H1 (cell line): ENCODE measurements at regions not wholly inside any gene's neighbourhood (a gene's known extent, or its start where the extent isn't known, plus 50 kb on each side); places are given as distances from the start of the nearest gene placed in this dataset.

ENCODE experiments used
- CTCF ChIA-PET: fragments of 300-600 bp; sonication (Branson Sonifier 250); formaldehyde crosslinking; loops from one replicate; lab custom pipeline; 2021; ENCODE audit not compliant: partially characterized antibody; lab: Charles Lee
- POLR2A ChIA-PET: fragments of 300-600 bp; sonication (Branson Sonifier 250); formaldehyde crosslinking; loops from one replicate; lab custom pipeline; 2021; ENCODE audit warnings: inconsistent platforms; ENCODE audit not compliant: partially characterized antibody; lab: Charles Lee
- DNase-seq, 2 experiments: peaks; one replicate each; pipeline versions ENCODE4 v3.0.0 to v3.0.0-alpha.2; 2010 to 2022; ENCODE audit warnings: low spot score in 2 of 2, low read depth in 1 of 2, mixed read lengths in 1 of 2
- FAIRE-seq: peaks from 2 replicates; lab custom pipeline; 2011; peaks lifted over from hg19 to GRCh38; lab: Jason Lieb, UNC
- H2AFZ ChIP-seq: 2 replicates; pipeline ENCODE4 v1.8.1; 2012; ENCODE audit warnings: low read length, inconsistent platforms
- H2AK5ac ChIP-seq: 2 replicates; pipeline ENCODE4 v1.6.1; 2013; ENCODE audit warnings: low read depth, low read length
- H2BK120ac ChIP-seq: replicated peaks from 2 replicates; pipeline ENCODE3; 2013; ENCODE audit warnings: low read depth, low read length, inconsistent platforms
- H2BK12ac ChIP-seq: 2 replicates; pipeline ENCODE4 v1.6.1; 2013; ENCODE audit warnings: low read depth, low read length
- H2BK15ac ChIP-seq: 2 replicates; pipeline ENCODE4 v1.6.1; 2013; ENCODE audit warnings: low read length
- H2BK20ac ChIP-seq: 2 replicates; pipeline ENCODE4 v1.6.1; 2013; ENCODE audit warnings: low read length
- H2BK5ac ChIP-seq: 2 replicates; pipeline ENCODE4 v1.6.1; 2013; ENCODE audit warnings: low read depth, low read length
- H3K14ac ChIP-seq: 2 replicates; pipeline ENCODE4 v1.6.1; 2013; ENCODE audit warnings: inconsistent platforms; ENCODE audit not compliant: insufficient read length
- H3K18ac ChIP-seq: 2 replicates; pipeline ENCODE4 v1.6.1; 2013; ENCODE audit warnings: low read length; ENCODE audit errors: extremely low read depth
- H3K23ac ChIP-seq: 2 replicates; pipeline ENCODE4 v1.6.1; 2013; ENCODE audit warnings: inconsistent platforms; ENCODE audit not compliant: insufficient read length
- H3K23me2 ChIP-seq: 2 replicates; pipeline ENCODE4 v1.6.1; 2013; ENCODE audit warnings: low read depth, low read length
- H3K27ac ChIP-seq: 2 replicates; pipeline ENCODE4 v1.6.1; 2011; ENCODE audit warnings: low read depth, low read length, inconsistent platforms
- H3K27me3 ChIP-seq, 4 experiments: replicated peaks in 1 of 4; 1 replicate in 1 of 4; 2 replicates in 3 of 4; pipeline versions ENCODE4 v1.6.1 to v1.8.1; 2011 to 2013; ENCODE audit warnings: low read length in 3 of 4, mild to moderate bottlenecking in 3 of 4, inconsistent platforms in 2 of 4, mixed read lengths in 2 of 4, moderate library complexity in 1 of 4; ENCODE audit not compliant: control insufficient read depth in 3 of 4, insufficient read depth in 3 of 4; ENCODE audit errors: extremely low read depth in 1 of 4
- H3K36me3 ChIP-seq, 4 experiments: 2 replicates each; pipeline versions ENCODE4 v1.6.1 to v1.8.1; 2011 to 2013; ENCODE audit warnings: mild to moderate bottlenecking in 4 of 4, low read length in 3 of 4, moderate library complexity in 2 of 4, control low read depth in 1 of 4, inconsistent platforms in 1 of 4; ENCODE audit not compliant: insufficient read depth in 4 of 4, control insufficient read depth in 2 of 4
- H3K4ac ChIP-seq: replicated peaks from 2 replicates; pipeline ENCODE3; 2013; ENCODE audit warnings: low read length, low read depth, mixed read lengths, inconsistent platforms; ENCODE audit not compliant: insufficient read length
- H3K4me1 ChIP-seq, 4 experiments: replicated peaks in 1 of 4; 1 replicate in 1 of 4; 2 replicates in 3 of 4; pipeline versions ENCODE4 v1.6.1 to v1.8.1; 2011 to 2013; ENCODE audit warnings: low read length in 3 of 4, inconsistent platforms in 2 of 4, mixed read lengths in 1 of 4; ENCODE audit not compliant: insufficient read depth in 4 of 4, control insufficient read depth in 3 of 4
- H3K4me2 ChIP-seq, 2 experiments: 2 replicates each; pipeline versions ENCODE4 v1.6.1 to v1.8.1; 2011 to 2013; ENCODE audit warnings: low read depth in 2 of 2, low read length in 2 of 2, control low read depth in 1 of 2, inconsistent platforms in 1 of 2, mild to moderate bottlenecking in 1 of 2; ENCODE audit not compliant: insufficient read depth in 1 of 2
- H3K4me3 ChIP-seq, 4 experiments: fragments of 200-600, 300-600 bp in 1 of 4; sonication (generic), shearing (Covaris generic), sonication (Bioruptor Twin) in 1 of 4; 2 replicates each; pipeline versions ENCODE4 v1.5.1 to v1.8.1; 2011 to 2016; ENCODE audit warnings: low read length in 4 of 4, low read depth in 3 of 4, control low read depth in 2 of 4, inconsistent platforms in 2 of 4, mild to moderate bottlenecking in 2 of 4, mixed read lengths in 1 of 4, moderate library complexity in 1 of 4; ENCODE audit not compliant: insufficient read depth in 2 of 4; ENCODE audit errors: extremely low read depth in 1 of 4
- H3K56ac ChIP-seq: replicated peaks from 2 replicates; pipeline ENCODE3; 2013; ENCODE audit warnings: low read depth, mild to moderate bottlenecking, mixed read lengths, low read length, inconsistent platforms; ENCODE audit not compliant: insufficient read length
- H3K79me1 ChIP-seq: 2 replicates; pipeline ENCODE4 v1.6.1; 2013; ENCODE audit warnings: low read depth, low read length, control low read depth
- H3K79me2 ChIP-seq, 2 experiments: 2 replicates each; pipeline versions ENCODE4 v1.6.1 to v1.8.1; 2012 to 2013; ENCODE audit warnings: low read length in 2 of 2, mild to moderate bottlenecking in 2 of 2, inconsistent platforms in 1 of 2; ENCODE audit not compliant: insufficient read depth in 2 of 2, control insufficient read depth in 1 of 2
- H3K9ac ChIP-seq, 4 experiments: replicated peaks in 1 of 4; 1 replicate in 1 of 4; 2 replicates in 3 of 4; pipeline versions ENCODE4 v1.6.1 to v1.8.1; 2011 to 2013; ENCODE audit warnings: low read depth in 3 of 4, low read length in 3 of 4, control low read depth in 2 of 4, mild to moderate bottlenecking in 2 of 4, moderate library complexity in 2 of 4, inconsistent platforms in 1 of 4; ENCODE audit errors: extremely low read depth in 1 of 4
- H3K9me3 ChIP-seq, 2 experiments: 2 replicates each; pipeline versions ENCODE4 v1.6.1 to v1.8.1; 2012 to 2013; ENCODE audit warnings: mild to moderate bottlenecking in 2 of 2, moderate library complexity in 2 of 2, control low read depth in 1 of 2, inconsistent platforms in 1 of 2, low read depth in 1 of 2, low read length in 1 of 2, mixed read lengths in 1 of 2; ENCODE audit not compliant: insufficient read depth in 2 of 2
- H4K20me1 ChIP-seq, 2 experiments: replicated peaks in 1 of 2; 2 replicates each; pipeline versions ENCODE3 to v1.8.1; 2011 to 2013; ENCODE audit warnings: inconsistent platforms in 2 of 2, low read length in 2 of 2, mild to moderate bottlenecking in 1 of 2; ENCODE audit not compliant: insufficient read depth in 2 of 2, control insufficient read depth in 1 of 2
- H4K5ac ChIP-seq: 2 replicates; pipeline ENCODE4 v1.6.1; 2013; ENCODE audit warnings: low read length, low read depth, mixed read lengths, inconsistent platforms; ENCODE audit not compliant: insufficient read length
- H4K8ac ChIP-seq: 2 replicates; pipeline ENCODE4 v1.8.0; 2013; ENCODE audit warnings: mild to moderate bottlenecking, moderate library complexity, low read length, inconsistent platforms; ENCODE audit not compliant: insufficient read depth; ENCODE audit errors: extremely low read depth
- H4K91ac ChIP-seq: replicated peaks from 2 replicates; pipeline ENCODE3; 2013; ENCODE audit warnings: low read length, mixed read lengths, inconsistent platforms; ENCODE audit not compliant: insufficient read length
- ATF2 ChIP-seq: IDR thresholded peaks from 2 replicates; pipeline ENCODE4 v1.6.1; 2012; ENCODE audit warnings: low read length, inconsistent platforms
- CHD2 ChIP-seq: IDR thresholded peaks from 2 replicates; pipeline ENCODE4 v1.6.1; 2012; ENCODE audit warnings: low read length, improper control_type of control experiment
- EGR1 ChIP-seq: IDR thresholded peaks from 2 replicates; pipeline ENCODE4 v1.6.1; 2011; ENCODE audit warnings: low read depth, low read length, borderline replicate concordance
- EP300 ChIP-seq, 2 experiments: IDR thresholded peaks; 1 replicate in 1 of 2; 2 replicates in 1 of 2; pipeline ENCODE4 v1.6.1; 2011 to 2012; ENCODE audit warnings: low read depth in 2 of 2, low read length in 2 of 2, mild to moderate bottlenecking in 2 of 2, borderline replicate concordance in 1 of 2, inconsistent platforms in 1 of 2, moderate library complexity in 1 of 2
- HDAC2 ChIP-seq, 2 experiments: fragments of 300-600 bp in 1 of 2; sonication (generic) in 1 of 2; IDR thresholded peaks; 2 replicates each; pipeline ENCODE4 v1.6.1; 2011 to 2012; ENCODE audit warnings: low read depth in 2 of 2, low read length in 2 of 2, mild to moderate bottlenecking in 2 of 2, moderate library complexity in 2 of 2, borderline replicate concordance in 1 of 2, inconsistent platforms in 1 of 2
- NRF1 ChIP-seq: IDR thresholded peaks from 2 replicates; pipeline ENCODE4 v1.6.1; 2011; ENCODE audit warnings: mild to moderate bottlenecking, low read depth, low read length, improper control_type of control experiment
- RBBP5 ChIP-seq: IDR thresholded peaks from 2 replicates; pipeline ENCODE4 v1.7.1; 2012; ENCODE audit warnings: low read depth, mild to moderate bottlenecking, inconsistent platforms, low read length, moderate library complexity, borderline replicate concordance
- SAP30 ChIP-seq: fragments of 300-600 bp; sonication (generic); IDR thresholded peaks from 2 replicates; pipeline ENCODE4 v1.7.1; 2012; ENCODE audit warnings: low read length, moderate library complexity, mild to moderate bottlenecking, inconsistent platforms; ENCODE audit not compliant: insufficient read depth, insufficient replicate concordance
- SP1 ChIP-seq: IDR thresholded peaks from 2 replicates; pipeline ENCODE4 v1.6.1; 2011; ENCODE audit warnings: low read depth, low read length
- SP2 ChIP-seq: IDR thresholded peaks from 2 replicates; pipeline ENCODE4 v1.6.1; 2012; ENCODE audit warnings: mild to moderate bottlenecking, low read length, inconsistent platforms
- SUZ12 ChIP-seq: fragments of 200-600 bp; sonication (generic); IDR thresholded peaks from 2 replicates; pipeline ENCODE4 v1.6.1; 2012; ENCODE audit warnings: mild to moderate bottlenecking, inconsistent platforms, low read length, moderate library complexity, mixed read lengths
- TAF1 ChIP-seq: IDR thresholded peaks from 2 replicates; pipeline ENCODE4 v1.6.1; 2011; ENCODE audit warnings: mild to moderate bottlenecking, low read depth, low read length
- WGBS, 2 experiments: shearing (Covaris generic) in 1 of 2; methylation state at CpG; one replicate each; pipeline versions ENCODE4 v1.1.6 to v1.1.7; 2013 to 2015; ENCODE audit warnings: low lambda C conversion rate in 2 of 2, mixed read lengths in 2 of 2, inconsistent platforms in 1 of 2, low coverage in 1 of 2, missing lambda C conversion rate in 1 of 2; ENCODE audit not compliant: insufficient replicate concordance in 2 of 2, insufficient coverage in 1 of 2, insufficient read length in 1 of 2; ENCODE audit errors: extremely low coverage in 1 of 2, missing lambda C conversion rate in 1 of 2; 5-methylcytosine and 5-hydroxymethylcytosine counted together

- Histone ChIP-seq H3K9me3 (no peaks in the 10 kb centered on the region), H4K20me1 (no peaks in the 10 kb centered on the region), H3K23ac (no peak overlapping the region), H3K4me1 (peaks cover 0 to 3% (median 0%) of the 10 kb centered on the region in 4 experiments; a peak in 1 of 7 replicates), H3K4me3 (no peak overlapping the region), H3K36me3 (no peaks in the 10 kb centered on the region), H3K27ac (no peak overlapping the region), H3K23me2 (no peaks in the 10 kb centered on the region), H2BK15ac (no peak overlapping the region), H3K79me2 (no peaks in the 10 kb centered on the region), H4K5ac (no peak overlapping the region), H3K18ac (no peak overlapping the region), H2BK20ac (no peak overlapping the region), H2AK5ac (no peak overlapping the region), H4K8ac (no peak overlapping the region), H2BK12ac (no peak overlapping the region), H2BK120ac (no peak overlapping the region), H3K9ac (no peak overlapping the region), H3K79me1 (no peaks in the 10 kb centered on the region), H2AFZ (peak overlapping the region; percentile 100), H3K4ac (no peak overlapping the region), H2BK5ac (no peak overlapping the region), H3K14ac (no peak overlapping the region), H4K91ac (no peak overlapping the region), H3K4me2 (no peak overlapping the region), H3K27me3 (no peaks in the 10 kb centered on the region), H3K56ac (no peak overlapping the region)
- POLR2A ChIA-PET, result no interaction called here
- no peak for FAIRE-seq
- no peak for DNase-seq
- CTCF ChIA-PET, result interaction anchor here (0.8 to 1.5 kb wide), 11 partner anchors 11 to 302 kb away, joined by 3 to 6 read pairs (median 3); no protein-coding TSS in a partner anchor
- TF ChIP-seq CHD2 (no peak), NRF1 (no peak), SAP30 (no peak), EGR1 (no peak), HDAC2 (IDR thresholded peaks at IDR 0.05; ENCODE audit: borderline replicate concordance in 1 of 2, low read depth in 2 of 2, low read length in 2 of 2) (no peak), EP300 (IDR thresholded peaks at IDR 0.05; ENCODE audit: borderline replicate concordance in 1 of 2, low read depth in 2 of 2, low read length in 2 of 2) (no peak), ATF2 (no peak), SP1 (no peak), TAF1 (no peak), SP2 (no peak), SUZ12 (no peak), RBBP5 (no peak)
- 91% methylated on average over 6 of the region's 6 CpGs; no CpG with 5 or more reads in 1 of the 2 experiments for WGBS, 2 experiments
Measured at GRCh38 chr7:119270644-119271043, 1002.3 kb upstream of the KCND2 start.
